GM18867 (cell line): ENCODE measurements at regions not wholly inside any gene's neighbourhood (a gene's known extent, or its start where the extent isn't known, plus 50 kb on each side); places are given as distances from the start of the nearest gene placed in this dataset.

Source experiments
- ATAC-seq: cut with Tn5 transposase; IDR thresholded peaks from one replicate; pipeline ENCODE4 v1.9.1; 2021; ENCODE audit warnings: mild to moderate bottlenecking, moderate library complexity; ENCODE audit not compliant: unreplicated experiment

GRCh38 chr16:17617021-17617552 lies 146.3 kb upstream of the XYLT1 start:
- ATAC-seq: no peak

DNA sequence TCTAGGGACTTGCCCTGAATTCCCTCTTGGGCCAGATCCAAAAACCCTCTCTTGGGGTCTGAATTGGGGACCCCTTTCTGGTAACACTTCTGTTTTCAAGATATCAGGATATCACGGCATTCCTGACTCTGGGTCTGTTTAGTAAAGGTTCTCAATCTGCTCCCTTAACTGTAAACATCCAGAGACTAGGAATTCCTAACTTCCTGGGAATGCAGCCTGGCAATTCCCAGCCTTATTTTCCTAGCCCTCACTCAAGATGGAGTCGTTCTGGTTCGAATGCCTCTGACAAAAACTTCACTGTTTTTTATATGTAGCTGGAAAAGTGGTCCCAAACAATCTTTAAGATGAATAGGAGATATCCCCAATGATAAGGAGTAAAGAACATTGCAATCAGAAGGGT lies 141.6 kb upstream of the XYLT1 start:
- ATAC-seq: no peak

DNA sequence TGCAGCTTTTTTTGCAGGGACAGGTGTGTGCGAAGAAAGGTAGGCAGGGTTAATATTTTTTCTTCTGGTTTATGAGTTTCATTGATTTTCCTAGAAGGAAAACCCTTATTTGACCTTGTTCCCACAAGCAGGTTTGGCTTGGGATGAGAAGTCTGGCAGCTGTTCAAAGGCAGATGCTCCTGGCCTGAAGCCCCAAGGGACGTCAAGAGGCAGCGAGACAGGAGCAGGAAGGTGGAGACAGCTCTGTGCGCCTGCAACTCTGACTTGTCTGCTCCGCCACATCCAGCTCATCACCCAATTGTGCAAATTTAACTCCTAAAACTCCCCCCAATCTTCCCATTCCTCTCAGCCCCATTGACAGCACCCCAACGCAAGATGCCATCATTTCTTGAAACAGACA lies 136.8 kb upstream of the XYLT1 start:
- no peak for ATAC-seq

DNA sequence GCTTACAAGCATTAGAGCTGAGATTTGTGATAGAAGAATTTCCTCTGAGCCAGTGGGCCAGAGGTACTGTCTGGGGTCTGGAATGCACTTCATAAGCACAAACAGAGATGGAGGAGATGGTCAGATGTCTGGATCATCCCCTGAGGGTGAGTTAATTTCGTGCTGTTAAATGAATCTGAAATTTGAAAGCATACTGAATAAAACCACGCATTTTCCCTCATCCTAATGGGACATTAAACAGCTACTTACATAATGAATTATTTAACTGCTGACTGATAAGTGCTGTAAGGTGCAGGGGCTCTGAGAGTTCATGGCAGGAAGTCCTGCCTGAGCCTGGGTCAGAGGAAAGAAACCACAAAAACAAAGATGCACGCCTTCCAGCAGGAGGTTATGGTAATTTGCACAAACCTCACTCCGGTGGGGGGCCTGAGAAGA lies 136.3 kb upstream of the XYLT1 start:
- no peak for ATAC-seq

DNA sequence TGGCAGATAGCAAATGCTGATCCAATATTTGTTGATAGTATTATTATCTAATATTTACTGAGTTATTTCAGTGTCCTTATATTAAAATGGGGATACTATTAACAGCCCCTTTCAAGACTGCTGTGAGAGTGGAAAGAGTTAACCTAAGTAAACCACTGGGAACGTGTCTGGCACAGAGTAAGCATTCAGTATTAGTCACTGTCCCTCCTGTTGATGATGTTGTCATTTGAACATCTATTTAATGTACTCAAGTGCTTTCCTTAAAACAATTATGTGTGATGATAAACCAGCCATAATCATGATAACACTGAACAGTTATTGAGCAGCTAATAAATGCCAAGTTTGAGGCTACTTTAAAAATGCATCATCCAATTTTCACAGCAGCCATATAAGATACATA lies 135.7 kb upstream of the XYLT1 start:
- ATAC-seq: no peak

DNA sequence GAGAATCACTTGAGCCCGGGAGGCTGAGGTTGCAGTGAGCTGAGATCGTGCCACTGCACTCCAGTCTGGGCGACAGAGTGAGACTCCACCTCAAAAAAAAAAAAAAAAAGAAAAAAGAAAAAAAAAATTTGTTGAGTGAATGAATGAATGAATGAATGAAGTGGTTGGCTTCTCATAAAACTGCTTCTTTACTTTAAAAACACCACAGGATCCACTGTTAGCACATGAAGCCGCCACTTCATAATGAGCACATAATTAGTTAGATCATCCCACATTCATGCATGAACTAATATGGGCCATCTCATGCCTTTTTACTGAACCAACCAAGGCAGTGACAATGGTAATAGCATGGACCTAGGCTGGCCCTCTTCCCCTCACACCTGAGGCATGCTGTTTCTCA lies 135.0 kb upstream of the XYLT1 start:
- no peak for ATAC-seq

- no peak for ATAC-seq
Observed at GRCh38 chr16:17603626-17604025, 132.9 kb upstream of the XYLT1 start.

- no peak for ATAC-seq
Observed at GRCh38 chr16:17602678-17603077, 131.9 kb upstream of the XYLT1 start.

DNA sequence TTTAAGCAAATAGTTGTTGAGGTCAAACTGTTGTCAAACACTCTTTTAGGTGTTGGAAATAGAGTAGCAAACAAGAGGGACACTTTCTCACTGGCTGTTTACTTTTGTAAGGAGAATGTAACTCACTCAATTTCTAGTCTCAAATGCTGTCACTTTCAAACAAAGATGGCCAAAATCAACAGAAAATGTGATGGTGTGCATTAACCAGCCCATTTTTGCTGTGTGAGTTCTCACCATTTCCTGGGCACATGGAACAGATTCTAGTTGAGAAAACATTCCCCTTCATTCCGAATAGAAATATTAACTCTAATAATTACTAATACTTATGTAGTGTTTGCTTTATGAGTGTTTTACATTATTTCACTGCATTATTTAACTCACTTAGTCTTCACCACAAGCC lies 128.2 kb upstream of the XYLT1 start:
- ATAC-seq: no peak

GRCh38 chr16:17591655-17592405 lies 121.1 kb upstream of the XYLT1 start:
- ATAC-seq: no peak

DNA sequence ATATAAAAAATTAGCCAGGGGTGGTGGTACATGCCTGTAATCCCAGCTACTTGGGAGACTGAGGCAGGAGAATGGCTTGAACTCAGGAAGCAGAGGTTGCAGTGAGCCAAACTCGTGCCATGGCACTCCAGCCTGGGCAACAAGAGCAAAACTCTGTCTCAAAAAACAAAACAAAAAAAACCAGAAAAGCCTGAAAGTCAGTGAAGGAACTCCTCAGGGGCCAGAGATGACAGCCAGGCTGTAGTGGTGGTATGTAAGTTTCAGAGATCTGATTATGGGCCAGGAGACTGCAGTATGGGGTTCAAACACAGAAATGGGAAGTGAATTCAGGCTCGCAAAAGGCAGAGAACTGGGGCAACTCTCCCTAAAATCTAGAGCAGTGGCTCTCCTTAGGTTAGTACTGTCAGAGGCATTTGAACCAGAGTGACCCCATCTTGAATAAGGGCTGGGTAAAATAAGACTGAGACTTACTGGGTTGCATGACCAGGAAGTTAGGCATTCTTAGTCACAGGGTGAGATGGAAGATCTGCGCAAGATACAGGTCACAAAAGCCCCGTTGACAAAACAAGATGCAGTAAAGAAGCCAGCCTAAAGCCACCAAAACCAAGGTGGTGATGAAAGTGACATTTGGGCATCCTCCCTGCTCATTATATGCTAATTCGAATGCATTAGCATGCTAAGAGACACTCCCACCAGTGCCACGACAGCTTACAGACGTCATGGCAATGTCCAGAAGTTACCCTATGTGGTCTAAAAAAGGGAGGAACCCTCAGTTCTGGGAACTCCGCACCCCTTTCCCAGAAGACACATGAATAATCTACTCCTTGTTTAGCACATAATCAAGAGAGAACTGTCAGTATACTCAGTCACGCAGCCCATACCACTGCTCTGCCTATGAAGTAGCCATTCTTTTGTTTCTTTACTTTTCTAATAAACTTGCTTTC lies 120.2 kb upstream of the XYLT1 start:
- ATAC-seq: no peak

DNA sequence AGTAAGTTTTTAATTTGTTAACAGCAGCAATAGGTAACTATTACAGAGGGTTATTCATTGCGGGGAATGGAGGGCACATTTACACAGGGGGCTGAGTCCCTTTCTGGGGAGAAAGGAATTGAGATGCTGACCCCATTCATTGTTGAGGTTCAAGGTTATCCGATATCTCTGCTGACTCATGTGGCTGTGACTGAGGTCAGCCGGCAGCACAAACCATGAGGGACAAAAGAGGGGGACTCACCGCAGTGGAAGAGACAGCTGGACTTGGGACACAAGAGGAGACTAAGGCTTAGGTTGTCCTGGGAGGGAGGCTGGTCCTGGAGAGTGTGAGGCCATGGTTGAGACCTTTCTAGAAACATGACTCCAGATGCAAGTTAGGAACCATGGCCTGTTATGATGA lies 119.1 kb upstream of the XYLT1 start:
- no peak for ATAC-seq

DNA sequence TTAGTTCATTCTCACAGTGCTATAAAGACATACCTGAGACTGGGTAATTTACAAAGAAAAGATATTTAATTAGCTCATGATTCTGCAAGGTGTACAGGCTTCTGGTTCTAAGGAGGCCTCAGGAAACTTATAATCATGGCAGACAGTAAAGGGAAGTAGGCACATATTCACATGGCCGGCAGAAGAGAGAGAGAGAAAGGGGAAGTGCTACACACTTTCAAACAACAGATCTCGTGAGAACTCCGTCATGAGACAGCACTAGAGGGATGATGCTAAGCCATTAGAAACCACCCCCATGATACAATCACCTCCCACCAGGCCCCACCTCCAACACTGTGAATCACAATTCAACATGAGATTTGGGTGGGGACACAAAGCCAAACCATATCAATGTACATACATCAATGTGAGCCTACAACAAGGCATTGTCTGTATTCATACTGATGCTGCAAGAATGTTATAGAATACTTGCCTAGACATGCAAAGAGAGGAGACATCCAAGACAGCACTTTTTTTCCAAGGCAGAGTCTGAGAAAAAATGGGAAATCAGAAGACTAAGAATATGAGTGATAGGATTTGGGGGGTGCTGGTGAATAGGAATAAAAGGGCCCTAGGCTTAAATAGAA lies 114.8 kb upstream of the XYLT1 start:
- ATAC-seq: no peak

DNA sequence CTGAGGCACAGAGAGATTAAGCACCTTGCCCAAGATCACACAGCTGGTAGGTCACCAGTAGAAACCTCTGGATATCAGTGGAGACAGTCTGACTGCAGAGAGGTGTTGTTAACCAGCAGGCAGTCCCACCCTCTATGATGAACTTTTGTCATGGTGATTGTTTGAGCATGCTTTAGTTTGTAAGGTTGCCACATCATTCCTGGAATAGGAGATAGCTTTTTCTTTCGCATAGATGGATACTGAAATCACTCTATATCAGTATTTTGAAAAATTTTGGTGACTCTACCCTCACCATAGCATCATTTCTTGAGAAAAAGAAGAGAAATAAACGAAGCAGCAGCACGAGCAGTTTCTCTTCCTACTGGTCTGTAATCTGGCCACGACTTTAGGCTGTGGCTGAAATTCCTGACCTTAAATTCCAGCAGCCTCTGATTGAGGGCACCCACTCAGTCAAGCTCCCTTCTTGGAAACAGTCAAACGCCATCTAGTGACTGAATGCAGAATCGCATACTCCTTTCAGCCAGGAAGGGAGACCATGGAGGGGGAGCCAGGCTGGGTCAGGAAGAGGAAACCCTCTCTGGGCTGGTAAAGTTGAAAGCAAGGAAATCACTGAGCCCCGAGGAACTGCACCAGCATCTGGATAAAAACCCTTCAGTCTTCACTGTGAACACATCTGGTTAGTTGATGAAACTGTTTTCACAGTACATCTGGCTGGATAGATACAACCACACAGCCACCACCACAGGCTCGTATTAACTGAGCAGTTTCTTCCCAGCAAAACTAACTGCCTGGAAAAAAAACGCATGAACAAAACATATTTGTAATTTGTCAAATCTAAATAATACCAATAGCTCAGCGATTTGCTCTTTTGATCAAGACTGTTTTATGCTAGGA lies 108.5 kb upstream of the XYLT1 start:
- ATAC-seq: peak; percentile 47

DNA sequence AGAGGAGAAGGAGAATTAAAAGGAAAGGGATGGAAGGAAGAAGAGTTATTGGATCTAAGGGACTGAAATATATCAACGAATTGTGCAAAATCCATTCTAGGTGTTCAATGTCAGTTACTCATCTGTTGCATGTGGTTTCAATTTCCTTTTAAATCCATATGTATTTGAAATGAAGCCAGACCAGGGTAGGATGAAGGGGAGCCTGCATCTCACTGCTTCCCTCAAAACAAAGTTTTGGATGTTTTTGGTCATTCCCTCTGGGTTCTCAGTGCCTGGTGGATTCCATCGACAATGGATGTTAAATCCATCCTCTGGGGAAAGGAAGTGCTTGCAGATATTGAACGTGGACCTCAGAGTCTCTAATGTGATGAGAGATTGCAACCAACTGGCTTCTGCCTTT lies 103.5 kb upstream of the XYLT1 start:
- ATAC-seq: no peak

GRCh38 chr16:17572145-17572544 lies 101.4 kb upstream of the XYLT1 start:
- ATAC-seq: no peak

DNA sequence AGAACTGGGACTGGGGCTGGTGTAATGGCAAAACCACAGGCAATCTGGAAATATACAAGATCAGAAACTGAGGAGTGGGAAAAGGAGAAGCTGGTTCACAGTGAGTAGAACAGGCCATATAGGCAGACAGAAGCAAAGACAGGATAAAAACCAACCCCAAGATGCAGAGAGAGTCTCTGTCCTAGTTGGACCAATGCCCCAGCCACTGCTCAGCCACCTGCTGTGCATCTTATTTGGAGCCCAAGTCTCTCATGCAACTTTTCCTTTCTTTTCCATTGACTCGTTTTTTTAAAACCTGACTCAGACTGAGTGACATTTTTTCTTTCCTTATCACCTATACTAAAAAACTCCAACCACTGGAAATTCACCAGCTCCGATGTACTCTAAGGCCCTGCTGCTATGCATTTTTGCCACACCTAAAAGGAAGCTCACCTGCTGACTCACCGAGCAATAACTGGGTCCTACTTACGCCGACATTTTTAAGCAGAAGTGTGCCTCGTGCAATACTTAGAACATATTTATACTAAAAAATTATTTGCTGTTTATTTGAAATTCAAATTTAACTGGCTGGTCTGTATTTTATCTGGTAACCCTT lies 100.8 kb upstream of the XYLT1 start:
- ATAC-seq: no peak

- no peak for ATAC-seq
Observed at GRCh38 chr16:17568239-17568638, 97.5 kb upstream of the XYLT1 start.

DNA sequence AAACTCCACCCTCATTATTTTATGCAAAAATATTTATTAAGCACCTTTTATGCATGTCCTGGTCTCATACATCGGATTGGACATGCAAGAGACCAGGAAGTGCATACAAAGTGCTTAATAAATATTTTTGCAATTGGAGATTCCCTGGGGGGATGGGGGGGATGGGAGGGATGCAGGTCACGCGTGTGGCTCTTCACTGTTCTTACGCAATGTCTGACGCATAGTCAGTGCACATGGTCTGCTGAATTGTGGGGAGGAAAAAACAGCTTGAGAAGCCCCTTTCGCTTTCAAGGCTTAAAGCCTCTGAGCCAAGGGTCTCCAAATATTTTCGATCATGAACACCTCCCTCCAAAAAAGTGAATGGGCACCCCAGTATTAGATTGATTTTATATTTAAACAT lies 96.7 kb upstream of the XYLT1 start:
- no peak for ATAC-seq
